Right lobe of liver (tissue), 4 donors: ENCODE measurements at regions not wholly inside any gene's neighbourhood (a gene's known extent, or its start where the extent isn't known, plus 50 kb on each side); places are given as distances from the start of the nearest gene placed in this dataset.

ENCODE experiments used
- CTCF ChIP-seq, 4 donors: fragments of 200-600 bp in 3 of 4; fragments of 450-650 bp in 1 of 4; IDR thresholded peaks; one replicate each; pipeline versions ENCODE4 v1.5.1 to v1.8.0; 2016 to 2022; ENCODE audit warnings: antibody characterized with exemption in 4 of 4, mild to moderate bottlenecking in 2 of 4
- POLR2A ChIP-seq: fragments of 450-650 bp; IDR thresholded peaks from one replicate; pipeline ENCODE4 v1.6.1; 2017; ENCODE audit warnings: antibody characterized with exemption, mild to moderate bottlenecking
- donor health status: DM: no; HTN: no; CAD: no.
- donor health status: DM: no; HTN: no; CAD: no.
- donor health status: DM: no; HTN: yes; CAD: no.

GRCh38 chr4:4656977-4657376, 115.1 kb upstream of the STX18 start:
- TF ChIP-seq CTCF (IDR thresholded peaks at IDR 0.05) = no peak
- TF ChIP-seq POLR2A = no peak
